ENCODE measurements at regions not wholly inside any gene's neighbourhood (a gene's known extent, or its start where the extent isn't known, plus 50 kb on each side); places are given as distances from the start of the nearest gene placed in this dataset.

DNA sequence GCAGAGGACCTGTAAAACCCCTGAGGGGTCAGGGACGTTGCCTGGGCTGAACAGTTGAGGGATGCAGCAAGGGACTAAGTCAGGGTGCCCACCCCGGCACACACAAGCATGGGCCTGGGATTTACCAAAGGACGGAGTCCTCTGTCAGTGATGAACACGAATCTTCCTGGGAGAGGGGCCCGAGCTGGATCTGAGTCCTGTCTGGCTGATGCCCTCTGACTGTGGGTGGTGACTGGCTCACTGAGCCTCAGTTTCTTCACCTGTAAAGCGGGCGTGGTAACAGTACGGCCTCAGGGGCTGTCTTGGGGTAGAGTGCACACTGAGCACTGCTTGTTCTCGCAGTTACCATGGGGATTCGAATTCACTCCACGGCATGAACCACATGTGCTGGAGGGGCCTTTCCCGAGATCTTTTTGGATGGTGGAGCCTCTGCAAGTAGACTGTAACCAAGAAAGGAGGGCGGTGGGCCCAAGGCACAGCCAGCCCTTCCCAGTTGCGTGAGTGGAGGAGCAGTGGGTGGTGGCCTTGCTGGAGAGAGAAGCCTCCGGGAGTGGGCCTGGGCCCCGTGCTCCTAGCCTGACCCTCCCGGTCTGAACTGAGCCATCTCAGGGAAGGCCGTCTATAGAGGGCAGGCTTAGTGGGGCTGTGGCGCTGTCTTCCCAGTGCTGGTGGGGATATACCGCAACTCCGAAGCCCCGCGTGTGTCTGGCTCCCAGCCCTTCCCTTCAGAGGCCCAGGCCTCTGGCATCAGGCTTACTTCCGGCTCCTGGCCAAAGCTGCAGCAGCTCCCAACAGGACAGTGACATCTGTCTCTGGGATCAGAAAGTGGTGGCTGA, 130.8 kb upstream of the HS6ST1 start:
- H2AFZ ChIP-seq (ENCODE audit: low read length): no peak overlapping the region
- no peaks in the 10 kb centered on the region for H3K36me3 ChIP-seq (ENCODE audit: control insufficient read depth, insufficient read depth, low read length)
- no peaks in the 10 kb centered on the region for H3K9me3 ChIP-seq (ENCODE audit: control insufficient read depth, insufficient read depth, low read depth, low read length)
- TF ChIP-seq, protein P1, sequence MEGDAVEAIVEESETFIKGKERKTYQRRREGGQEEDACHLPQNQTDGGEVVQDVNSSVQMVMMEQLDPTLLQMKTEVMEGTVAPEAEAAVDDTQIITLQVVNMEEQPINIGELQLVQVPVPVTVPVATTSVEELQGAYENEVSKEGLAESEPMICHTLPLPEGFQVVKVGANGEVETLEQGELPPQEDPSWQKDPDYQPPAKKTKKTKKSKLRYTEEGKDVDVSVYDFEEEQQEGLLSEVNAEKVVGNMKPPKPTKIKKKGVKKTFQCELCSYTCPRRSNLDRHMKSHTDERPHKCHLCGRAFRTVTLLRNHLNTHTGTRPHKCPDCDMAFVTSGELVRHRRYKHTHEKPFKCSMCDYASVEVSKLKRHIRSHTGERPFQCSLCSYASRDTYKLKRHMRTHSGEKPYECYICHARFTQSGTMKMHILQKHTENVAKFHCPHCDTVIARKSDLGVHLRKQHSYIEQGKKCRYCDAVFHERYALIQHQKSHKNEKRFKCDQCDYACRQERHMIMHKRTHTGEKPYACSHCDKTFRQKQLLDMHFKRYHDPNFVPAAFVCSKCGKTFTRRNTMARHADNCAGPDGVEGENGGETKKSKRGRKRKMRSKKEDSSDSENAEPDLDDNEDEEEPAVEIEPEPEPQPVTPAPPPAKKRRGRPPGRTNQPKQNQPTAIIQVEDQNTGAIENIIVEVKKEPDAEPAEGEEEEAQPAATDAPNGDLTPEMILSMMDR (conservative IDR thresholded peaks at IDR 0.05 in 1 of 2, IDR thresholded peaks at IDR 0.05 in 1 of 2; ENCODE audit: low read depth in 1 of 2, low read length in 2 of 2): no peak
- no peak for TF ChIP-seq EZH2 (IDR thresholded peaks at IDR 0.05; ENCODE audit: low read length, missing control alignments)
- H3K27ac ChIP-seq (ENCODE audit: insufficient read depth, low read length): no peak overlapping the region
- no peak overlapping the region for H3K4me2 ChIP-seq (ENCODE audit: extremely low read depth, insufficient read depth, low read length)
- no peaks in the 10 kb centered on the region for H3K27me3 ChIP-seq (ENCODE audit: control insufficient read depth, insufficient read depth, low read length)
- no peak overlapping the region for H3K9ac ChIP-seq (ENCODE audit: insufficient read depth, low read length)
- H3K4me3 ChIP-seq (replicated peaks in 1 of 4; ENCODE audit: control extremely low read depth in 1 of 4, insufficient read depth in 1 of 4, low read depth in 3 of 4, low read length in 4 of 4): no peak overlapping the region
- no peaks in the 10 kb centered on the region for H3K4me1 ChIP-seq (ENCODE audit: control insufficient read depth, extremely low read depth, insufficient read depth, low read length)
- no peak for DNase-seq (ENCODE audit: low read depth in 2 of 2)
- no peaks in the 10 kb centered on the region for H3K79me2 ChIP-seq (ENCODE audit: control insufficient read depth, insufficient read depth, low read length)
- H4K20me1 ChIP-seq (ENCODE audit: control insufficient read depth, extremely low read depth, insufficient read depth, low read length): no peaks in the 10 kb centered on the region

- no peak overlapping the region for H3K4me3 ChIP-seq (replicated peaks in 1 of 4; ENCODE audit: control extremely low read depth in 1 of 4, insufficient read depth in 1 of 4, low read depth in 3 of 4, low read length in 4 of 4)
- no peak overlapping the region for H2AFZ ChIP-seq (ENCODE audit: low read length)
- no peak overlapping the region for H3K9ac ChIP-seq (ENCODE audit: insufficient read depth, low read length)
- H3K79me2 ChIP-seq (ENCODE audit: control insufficient read depth, insufficient read depth, low read length): no peaks in the 10 kb centered on the region
- H3K27me3 ChIP-seq (ENCODE audit: control insufficient read depth, insufficient read depth, low read length): no peaks in the 10 kb centered on the region
- H3K9me3 ChIP-seq (ENCODE audit: control insufficient read depth, insufficient read depth, low read depth, low read length): no peaks in the 10 kb centered on the region
- no peak for DNase-seq (ENCODE audit: low read depth in 2 of 2)
- no peaks in the 10 kb centered on the region for H4K20me1 ChIP-seq (ENCODE audit: control insufficient read depth, extremely low read depth, insufficient read depth, low read length)
- no peaks in the 10 kb centered on the region for H3K36me3 ChIP-seq (ENCODE audit: control insufficient read depth, insufficient read depth, low read length)
- H3K4me2 ChIP-seq (ENCODE audit: extremely low read depth, insufficient read depth, low read length): no peak overlapping the region
- TF ChIP-seq, protein P1 (conservative IDR thresholded peaks at IDR 0.05 in 1 of 2, IDR thresholded peaks at IDR 0.05 in 1 of 2; ENCODE audit: low read depth in 1 of 2, low read length in 2 of 2): no peak
- no peak for TF ChIP-seq EZH2 (IDR thresholded peaks at IDR 0.05; ENCODE audit: low read length, missing control alignments)
- H3K4me1 ChIP-seq (ENCODE audit: control insufficient read depth, extremely low read depth, insufficient read depth, low read length): no peaks in the 10 kb centered on the region
- no peak overlapping the region for H3K27ac ChIP-seq (ENCODE audit: insufficient read depth, low read length)
These were observed 131.8 kb upstream of the HS6ST1 start for GRCh38 chr2:128450211-128451024.
